ENCODE measurements at regions not wholly inside any gene's neighbourhood (a gene's known extent, or its start where the extent isn't known, plus 50 kb on each side); places are given as distances from the start of the nearest gene placed in this dataset.

DNA sequence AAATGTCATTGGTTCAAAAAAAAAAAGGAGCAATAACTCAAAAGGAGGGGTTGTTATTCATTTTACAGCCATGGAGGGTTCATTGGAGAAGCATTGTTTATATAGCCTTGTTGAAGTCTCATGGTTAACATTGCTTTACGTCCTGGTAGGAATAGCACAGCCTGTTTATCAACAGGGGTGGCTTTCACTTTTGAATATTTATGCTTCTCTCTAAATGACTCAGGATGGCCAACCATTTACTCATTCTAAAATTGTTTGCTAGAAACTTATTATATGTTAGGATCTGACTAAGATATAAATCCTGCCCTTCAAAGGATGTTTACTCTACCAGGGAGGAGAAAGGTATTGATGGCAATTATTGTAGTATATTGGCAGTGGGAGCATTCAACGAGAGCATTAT lies 534.1 kb upstream of the GALNTL6 start:
- Histone ChIP-seq H3K36me3 (ENCODE audit: insufficient read depth, low read length) (no peaks in the 10 kb centered on the region), H3K4me2 (ENCODE audit: low read length) (no peak overlapping the region), H2AFZ (ENCODE audit: low read depth, low read length) (no peak overlapping the region), H4K20me1 (ENCODE audit: insufficient read depth) (no peaks in the 10 kb centered on the region), H3K9me3 (ENCODE audit: low read length) (no peaks in the 10 kb centered on the region), H3F3A (ENCODE audit: insufficient read depth, low read length, poor library complexity, severe bottlenecking) (no peaks in the 10 kb centered on the region), H3K27ac (ENCODE audit: low read length) (no peak overlapping the region), H3K79me2 (replicated peaks; ENCODE audit: insufficient read depth, low read length) (no peaks in the 10 kb centered on the region), H3K9me2 (ENCODE audit: insufficient read depth, low read length) (no peaks in the 10 kb centered on the region), H3K27me3 (ENCODE audit: insufficient read depth, low read depth, low read length) (no peaks in the 10 kb centered on the region), H3K4me3 (ENCODE audit: low read length) (no peak overlapping the region), H3K9ac (ENCODE audit: low read length) (no peak overlapping the region)
- no peak for TF ChIP-seq EP300 (conservative IDR thresholded peaks at IDR 0.05; ENCODE audit: poor library complexity, severe bottlenecking)

DNA sequence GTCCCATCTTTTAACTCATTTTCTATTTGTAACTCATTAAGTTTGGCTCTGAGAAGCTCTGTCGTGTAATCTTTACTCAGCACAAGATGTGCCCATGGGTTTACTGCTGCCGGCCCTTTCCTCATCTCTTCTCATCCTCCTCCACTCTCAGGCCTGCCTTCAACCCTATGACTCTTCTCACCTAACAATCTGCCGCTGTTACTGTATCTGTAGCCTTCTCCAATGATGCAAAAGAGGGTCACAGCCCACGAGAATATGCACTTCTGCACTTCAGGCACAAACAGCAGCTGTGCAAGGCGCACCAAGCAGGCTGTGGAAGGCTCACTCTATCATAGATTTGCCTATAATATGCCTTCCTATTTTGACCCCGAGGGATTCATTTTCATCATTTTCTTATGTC lies 546.5 kb upstream of the GALNTL6 start:
- H2AFZ ChIP-seq (ENCODE audit: low read depth, low read length) = no peak overlapping the region

More for the DNA sequence above, 546.5 kb upstream of the GALNTL6 start:
- Histone ChIP-seq H3K27me3 (ENCODE audit: insufficient read depth, low read depth, low read length) (no peaks in the 10 kb centered on the region), H4K20me1 (ENCODE audit: insufficient read depth) (no peaks in the 10 kb centered on the region), H3K36me3 (ENCODE audit: insufficient read depth, low read length) (no peaks in the 10 kb centered on the region), H3K9me3 (ENCODE audit: low read length) (no peaks in the 10 kb centered on the region), H3K4me3 (ENCODE audit: low read length) (no peak overlapping the region), H3K9ac (ENCODE audit: low read length) (no peak overlapping the region), H3K27ac (ENCODE audit: low read length) (no peak overlapping the region), H3K79me2 (replicated peaks; ENCODE audit: insufficient read depth, low read length) (no peaks in the 10 kb centered on the region), H3K9me2 (ENCODE audit: insufficient read depth, low read length) (no peaks in the 10 kb centered on the region), H3K4me2 (ENCODE audit: low read length) (no peak overlapping the region), H3F3A (ENCODE audit: insufficient read depth, low read length, poor library complexity, severe bottlenecking) (no peaks in the 10 kb centered on the region)
- no peak for TF ChIP-seq SMC3 (conservative IDR thresholded peaks at IDR 0.05; ENCODE audit: poor library complexity)
- TF ChIP-seq POLR2AphosphoS5 (IDR thresholded peaks at IDR 0.05) = no peak
- TF ChIP-seq REST (IDR thresholded peaks at IDR 0.05; ENCODE audit: borderline replicate concordance) = no peak
- no peak for TF ChIP-seq RAD21 (conservative IDR thresholded peaks at IDR 0.05)
- TF ChIP-seq, protein P1, sequence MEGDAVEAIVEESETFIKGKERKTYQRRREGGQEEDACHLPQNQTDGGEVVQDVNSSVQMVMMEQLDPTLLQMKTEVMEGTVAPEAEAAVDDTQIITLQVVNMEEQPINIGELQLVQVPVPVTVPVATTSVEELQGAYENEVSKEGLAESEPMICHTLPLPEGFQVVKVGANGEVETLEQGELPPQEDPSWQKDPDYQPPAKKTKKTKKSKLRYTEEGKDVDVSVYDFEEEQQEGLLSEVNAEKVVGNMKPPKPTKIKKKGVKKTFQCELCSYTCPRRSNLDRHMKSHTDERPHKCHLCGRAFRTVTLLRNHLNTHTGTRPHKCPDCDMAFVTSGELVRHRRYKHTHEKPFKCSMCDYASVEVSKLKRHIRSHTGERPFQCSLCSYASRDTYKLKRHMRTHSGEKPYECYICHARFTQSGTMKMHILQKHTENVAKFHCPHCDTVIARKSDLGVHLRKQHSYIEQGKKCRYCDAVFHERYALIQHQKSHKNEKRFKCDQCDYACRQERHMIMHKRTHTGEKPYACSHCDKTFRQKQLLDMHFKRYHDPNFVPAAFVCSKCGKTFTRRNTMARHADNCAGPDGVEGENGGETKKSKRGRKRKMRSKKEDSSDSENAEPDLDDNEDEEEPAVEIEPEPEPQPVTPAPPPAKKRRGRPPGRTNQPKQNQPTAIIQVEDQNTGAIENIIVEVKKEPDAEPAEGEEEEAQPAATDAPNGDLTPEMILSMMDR (IDR thresholded peaks at IDR 0.05; ENCODE audit: poor library complexity, severe bottlenecking) = no peak
- no peak for TF ChIP-seq EP300 (conservative IDR thresholded peaks at IDR 0.05; ENCODE audit: poor library complexity, severe bottlenecking)
- no peak for TF ChIP-seq MXI1 (conservative IDR thresholded peaks at IDR 0.05; ENCODE audit: poor library complexity, severe bottlenecking)
